Colonic mucosa (tissue), 4 donors: ENCODE measurements at regions not wholly inside any gene's neighbourhood (a gene's known extent, or its start where the extent isn't known, plus 50 kb on each side); places are given as distances from the start of the nearest gene placed in this dataset.
"Not testable (repeated sequence)": the region's sequence is repeated elsewhere in the genome, so short reads cannot be mapped to it uniquely, and the experiment has no call there.

Source experiments
- DNase-seq: peaks from one replicate; pipeline ENCODE4 v3.0.0-alpha.2; 2020
- H3K27ac ChIP-seq: fragments of 200-600 bp; one replicate; pipeline ENCODE4 v1.8.0; 2021
- H3K27me3 ChIP-seq: fragments of 200-600 bp; one replicate; pipeline ENCODE4 v1.8.0; 2021
- H3K36me3 ChIP-seq: fragments of 200-600 bp; one replicate; pipeline ENCODE4 v1.8.0; 2021
- H3K4me1 ChIP-seq: fragments of 200-600 bp; one replicate; pipeline ENCODE4 v1.8.0; 2021; ENCODE audit warnings: mild to moderate bottlenecking
- H3K4me3 ChIP-seq: fragments of 200-600 bp; one replicate; pipeline ENCODE4 v1.8.0; 2021
- H3K9ac ChIP-seq, 2 donors: one replicate each; pipeline ENCODE4 v1.7.0; 2013; ENCODE audit warnings: control low read depth in 2 of 2, low read depth in 2 of 2, low read length in 2 of 2
- H3K9me3 ChIP-seq: fragments of 200-600 bp; one replicate; pipeline ENCODE4 v1.8.0; 2021
- CTCF ChIP-seq: fragments of 200-600 bp; IDR thresholded peaks from one replicate; pipeline ENCODE4 v1.8.0; 2022; ENCODE audit warnings: antibody characterized with exemption, mild to moderate bottlenecking
- intact Hi-C: fragments of 100-400 bp; cut with DNase I; formaldehyde crosslinking; loops from one replicate; pipeline ENCODE4 v1.14.1; 2022
- donor health status: healthy.
- donor health status: DM: no; HTN: no; CAD: no.
- donor health status: DM: no; HTN: no; CAD: no.

- Histone ChIP-seq H3K9me3 (no peaks in the 10 kb centered on the region), H3K27ac (no peak overlapping the region), H3K9ac (no peak overlapping the region), H3K4me1 (no peaks in the 10 kb centered on the region), H3K36me3 (no peaks in the 10 kb centered on the region), H3K27me3 (no peaks in the 10 kb centered on the region), H3K4me3 (no peak overlapping the region)
- no peak for DNase-seq
- intact Hi-C loops = no loop called here
- no peak for TF ChIP-seq CTCF
Observed at GRCh38 chr20:63139356-63139755, 76.6 kb downstream of the YTHDF1 start.

DNA sequence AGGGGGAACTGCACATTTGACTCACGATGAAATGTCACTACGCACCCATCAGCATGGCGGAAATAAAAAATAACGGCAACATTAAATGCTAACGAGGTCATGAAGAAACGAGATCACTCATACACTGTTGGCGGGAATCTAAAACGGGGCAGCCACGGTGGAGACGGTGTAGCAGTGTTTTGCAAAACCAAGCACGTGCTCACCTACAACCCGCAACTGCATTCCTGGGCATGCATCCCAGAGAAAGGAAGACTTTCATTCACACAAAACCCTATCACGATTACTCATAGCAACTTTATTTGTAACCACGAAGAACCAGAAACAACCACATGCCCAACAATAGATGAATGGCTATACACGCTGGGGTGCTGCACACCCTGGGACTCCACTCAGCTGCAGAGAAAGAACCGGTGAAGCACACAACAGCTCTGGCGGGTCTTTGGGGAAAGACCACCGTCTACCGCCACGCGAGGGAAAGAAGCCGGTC lies 77.0 kb downstream of the YTHDF1 start:
- no peaks in the 10 kb centered on the region for H3K4me1 ChIP-seq
- H3K9me3 ChIP-seq = no peaks in the 10 kb centered on the region
- no peak overlapping the region for H3K4me3 ChIP-seq
- TF ChIP-seq CTCF = no peak
- H3K27me3 ChIP-seq = no peaks in the 10 kb centered on the region
- no peak overlapping the region for H3K9ac ChIP-seq
- intact Hi-C loops = no loop called here
- DNase-seq = no peak
- no peaks in the 10 kb centered on the region for H3K36me3 ChIP-seq
- no peak overlapping the region for H3K27ac ChIP-seq

GRCh38 chr20:63137851-63138415 lies 78.0 kb downstream of the YTHDF1 start:
- no peak for DNase-seq
- intact Hi-C loops = no loop called here
- no peaks in the 10 kb centered on the region for H3K27me3 ChIP-seq

GRCh38 chr20:63136296-63136695 lies 79.6 kb downstream of the YTHDF1 start:
- intact Hi-C loops = no loop called here
- H3K4me1 ChIP-seq = no peaks in the 10 kb centered on the region
- no peak overlapping the region for H3K9ac ChIP-seq
- TF ChIP-seq CTCF = no peak
- no peaks in the 10 kb centered on the region for H3K36me3 ChIP-seq
- no peak overlapping the region for H3K4me3 ChIP-seq
- H3K27me3 ChIP-seq = no peaks in the 10 kb centered on the region
- no peak overlapping the region for H3K27ac ChIP-seq
- DNase-seq = no peak
- no peaks in the 10 kb centered on the region for H3K9me3 ChIP-seq

More at GRCh38 chr20:63137851-63138415, 78.0 kb downstream of the YTHDF1 start:
- Histone ChIP-seq H3K27ac (no peak overlapping the region), H3K36me3 (no peaks in the 10 kb centered on the region), H3K4me1 (no peaks in the 10 kb centered on the region), H3K9ac (no peak overlapping the region), H3K4me3 (no peak overlapping the region), H3K9me3 (no peaks in the 10 kb centered on the region)
- no peak for TF ChIP-seq CTCF

GRCh38 chr20:63135411-63135810 lies 80.5 kb downstream of the YTHDF1 start:
- no peak for DNase-seq
- no peak overlapping the region for H3K4me3 ChIP-seq
- no peak overlapping the region for H3K9ac ChIP-seq
- TF ChIP-seq CTCF = no peak
- no peaks in the 10 kb centered on the region for H3K4me1 ChIP-seq
- no peaks in the 10 kb centered on the region for H3K36me3 ChIP-seq
- no peak overlapping the region for H3K27ac ChIP-seq
- intact Hi-C loops = no loop called here
- H3K27me3 ChIP-seq = no peaks in the 10 kb centered on the region
- H3K9me3 ChIP-seq = no peaks in the 10 kb centered on the region

DNA sequence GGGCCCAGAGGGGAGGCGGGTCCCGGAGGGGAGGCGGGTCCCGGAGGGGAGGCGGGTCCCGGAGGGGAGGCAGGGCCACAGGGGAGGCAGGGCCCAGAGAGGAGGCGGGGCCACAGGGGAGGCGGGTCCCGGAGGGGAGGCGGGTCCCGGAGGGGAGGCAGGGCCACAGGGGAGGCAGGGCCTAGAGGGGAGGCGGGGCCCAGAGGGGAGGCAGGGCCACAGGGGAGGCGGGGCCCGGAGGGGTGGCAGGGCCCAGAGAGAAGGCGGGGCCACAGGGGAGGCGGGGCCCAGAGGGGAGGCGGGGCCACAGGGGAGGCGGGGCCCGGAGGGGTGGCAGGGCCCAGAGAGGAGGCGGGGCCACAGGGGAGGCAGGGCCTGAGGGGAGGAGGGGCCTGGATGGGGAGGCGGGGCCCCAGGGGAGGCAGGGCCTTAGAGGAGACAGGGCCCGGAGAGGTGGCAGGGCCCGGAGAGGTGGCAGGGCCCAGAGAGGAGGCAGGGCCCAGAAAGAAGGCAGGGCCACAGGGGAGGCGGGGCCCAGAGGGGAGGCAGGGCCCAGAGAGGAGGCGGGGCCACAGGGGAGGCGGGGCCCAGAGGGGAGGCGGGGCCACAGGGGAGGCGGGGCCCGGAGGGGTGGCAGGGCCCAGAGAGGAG lies 81.1 kb downstream of the YTHDF1 start:
- H3K27me3 ChIP-seq, H3K36me3 ChIP-seq, intact Hi-C loops: not testable (repeated sequence)

More for the DNA sequence above, 81.1 kb downstream of the YTHDF1 start:
- H3K9me3 ChIP-seq, H3K27ac ChIP-seq, DNase-seq, H3K4me3 ChIP-seq, H3K4me1 ChIP-seq, H3K9ac ChIP-seq: not testable (repeated sequence)
